ENCODE measurements at regions not wholly inside any gene's neighbourhood (a gene's known extent, or its start where the extent isn't known, plus 50 kb on each side); places are given as distances from the start of the nearest gene placed in this dataset.

- WGBS (ENCODE audit: insufficient coverage): 80% methylated on average over 2 of the region's 4 CpGs
- Histone ChIP-seq H3K4me1 (ENCODE audit: control insufficient read depth in 2 of 2, insufficient read depth in 2 of 2, low read length in 2 of 2) (no peaks in the 10 kb centered on the region), H2AFZ (ENCODE audit: insufficient read depth, low read depth, low read length, poor library complexity, severe bottlenecking) (no peak overlapping the region), H3K9ac (ENCODE audit: low read length) (no peak overlapping the region), H3K27me3 (replicated peaks in 1 of 4; ENCODE audit: control extremely low read depth in 1 of 4, control insufficient read depth in 3 of 4, insufficient read depth in 4 of 4, low read length in 3 of 4) (no peaks in the 10 kb centered on the region), H3K27ac (ENCODE audit: low read length in 2 of 2) (no peak overlapping the region), H3K9me3 (ENCODE audit: control extremely low read depth in 1 of 3, control insufficient read depth in 2 of 3, insufficient read depth in 1 of 3, low read length in 2 of 3) (no peaks in the 10 kb centered on the region), H3K79me2 (ENCODE audit: control insufficient read depth, insufficient read depth, low read length) (no peaks in the 10 kb centered on the region), H3K4me3 (ENCODE audit: control extremely low read depth in 1 of 5, extremely low read depth in 1 of 5, insufficient read depth in 1 of 5, low read depth in 2 of 5, low read length in 4 of 5) (no peak overlapping the region), H3K36me3 (replicated peaks in 1 of 2; ENCODE audit: control extremely low read depth in 1 of 2, control insufficient read depth in 1 of 2, extremely low read depth in 1 of 2, insufficient read depth in 2 of 2, low read length in 1 of 2) (no peaks in the 10 kb centered on the region), H3K4me2 (replicated peaks; ENCODE audit: low read depth, low read length, poor library complexity, severe bottlenecking) (no peak overlapping the region), H4K20me1 (ENCODE audit: control insufficient read depth, insufficient read depth, low read length, poor library complexity, severe bottlenecking) (no peaks in the 10 kb centered on the region)
- no peak overlapping the region for H3K4me3 Mint-ChIP-seq
- no peaks in the 10 kb centered on the region for H3K4me1 Mint-ChIP-seq
- H3K9me3 Mint-ChIP-seq (ENCODE audit: insufficient read depth): no peaks in the 10 kb centered on the region
- TF ChIP-seq CTCF (IDR thresholded peaks at IDR 0.05): no peak
- TF ChIP-seq EZH2 (IDR thresholded peaks at IDR 0.05; ENCODE audit: borderline replicate concordance, insufficient read depth, low read depth, low read length, poor library complexity, severe bottlenecking): no peak
- intact Hi-C loops (cut with micrococcal nuclease): no loop called here
- ChIA-PET CTCF (no interaction called here), POLR2A (no interaction called here)
- H3K27ac Mint-ChIP-seq: no peak overlapping the region
- DNase-seq (no peak), ATAC-seq (ENCODE audit: low read depth) (no peak)
- H3K27me3 Mint-ChIP-seq: no peaks in the 10 kb centered on the region
Measured at GRCh38 chr5:120007598-120007997, 378.2 kb downstream of the FAM170A start.

- Histone ChIP-seq H3K4me1 (ENCODE audit: control insufficient read depth in 2 of 2, insufficient read depth in 2 of 2, low read length in 2 of 2) (no peaks in the 10 kb centered on the region), H3K9me3 (ENCODE audit: control extremely low read depth in 1 of 3, control insufficient read depth in 2 of 3, insufficient read depth in 1 of 3, low read length in 2 of 3) (no peaks in the 10 kb centered on the region), H3K36me3 (replicated peaks in 1 of 2; ENCODE audit: control extremely low read depth in 1 of 2, control insufficient read depth in 1 of 2, extremely low read depth in 1 of 2, insufficient read depth in 2 of 2, low read length in 1 of 2) (no peaks in the 10 kb centered on the region), H3K27ac (ENCODE audit: low read length in 2 of 2) (no peak overlapping the region), H3K27me3 (replicated peaks in 1 of 4; ENCODE audit: control extremely low read depth in 1 of 4, control insufficient read depth in 3 of 4, insufficient read depth in 4 of 4, low read length in 3 of 4) (no peaks in the 10 kb centered on the region), H3K4me2 (replicated peaks; ENCODE audit: low read depth, low read length, poor library complexity, severe bottlenecking) (no peak overlapping the region), H4K20me1 (ENCODE audit: control insufficient read depth, insufficient read depth, low read length, poor library complexity, severe bottlenecking) (no peaks in the 10 kb centered on the region), H3K79me2 (ENCODE audit: control insufficient read depth, insufficient read depth, low read length) (no peaks in the 10 kb centered on the region), H3K9ac (ENCODE audit: low read length) (no peak overlapping the region), H3K4me3 (ENCODE audit: control extremely low read depth in 1 of 5, extremely low read depth in 1 of 5, insufficient read depth in 1 of 5, low read depth in 2 of 5, low read length in 4 of 5) (no peak overlapping the region), H2AFZ (ENCODE audit: insufficient read depth, low read depth, low read length, poor library complexity, severe bottlenecking) (no peak overlapping the region)
- H3K4me3 Mint-ChIP-seq: no peak overlapping the region
- H3K9me3 Mint-ChIP-seq (ENCODE audit: insufficient read depth): no peaks in the 10 kb centered on the region
- intact Hi-C loops (cut with micrococcal nuclease): no loop called here
- ChIA-PET POLR2A (no interaction called here), CTCF (no interaction called here)
- DNase-seq (no peak), ATAC-seq (ENCODE audit: low read depth) (no peak)
- H3K4me1 Mint-ChIP-seq: no peaks in the 10 kb centered on the region
- no peak for TF ChIP-seq CTCF (IDR thresholded peaks at IDR 0.05)
- TF ChIP-seq EZH2 (IDR thresholded peaks at IDR 0.05; ENCODE audit: borderline replicate concordance, insufficient read depth, low read depth, low read length, poor library complexity, severe bottlenecking): no peak
- no CpG with 5 or more reads among the region's 1 CpG for WGBS (ENCODE audit: insufficient coverage)
- no peaks in the 10 kb centered on the region for H3K27me3 Mint-ChIP-seq
- H3K27ac Mint-ChIP-seq: no peak overlapping the region
Measured at GRCh38 chr5:120012431-120012830, 383.1 kb downstream of the FAM170A start.

All from B cell (primary cell).